ENCODE measurements at regions not wholly inside any gene's neighbourhood (a gene's known extent, or its start where the extent isn't known, plus 50 kb on each side); places are given as distances from the start of the nearest gene placed in this dataset.

DNA sequence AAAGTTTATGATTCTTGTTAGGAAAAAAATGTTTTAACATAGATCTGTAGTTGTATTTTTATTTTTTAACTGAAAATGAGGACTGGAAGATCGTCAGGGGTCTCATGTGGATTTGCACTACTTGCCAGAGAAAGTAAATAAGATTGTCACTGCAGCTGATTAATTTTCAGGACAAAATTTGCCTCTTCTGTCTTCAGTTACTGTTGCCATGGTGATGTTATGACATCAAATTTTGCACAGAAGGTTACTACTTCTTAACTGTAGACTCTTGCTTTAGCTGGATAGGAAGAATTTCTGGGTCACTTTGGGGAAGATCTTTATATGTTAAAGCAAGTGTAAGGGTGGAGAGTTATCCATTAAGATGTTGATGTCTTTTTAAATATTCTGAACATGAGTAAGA, 82.2 kb upstream of the WDR72 start:
- Histone ChIP-seq H3K4me3 (no peak overlapping the region), H3K27me3 (replicated peaks in 1 of 2; ENCODE audit: control insufficient read depth in 2 of 2, insufficient read depth in 2 of 2, low read length in 1 of 2) (no peaks in the 10 kb centered on the region), H3K4me1 (ENCODE audit: control insufficient read depth, insufficient read depth, low read length) (no peaks in the 10 kb centered on the region), H3K9me3 (replicated peaks; ENCODE audit: control insufficient read depth, insufficient read depth, low read length) (no peaks in the 10 kb centered on the region), H3K27ac (ENCODE audit: control insufficient read depth, insufficient read depth) (no peak overlapping the region), H3K36me3 (ENCODE audit: control insufficient read depth in 2 of 2, insufficient read depth in 2 of 2, low read length in 1 of 2) (no peaks in the 10 kb centered on the region), H2AFZ (ENCODE audit: control insufficient read depth, low read depth, low read length) (no peak overlapping the region), H4K20me1 (ENCODE audit: control insufficient read depth, insufficient read depth) (no peaks in the 10 kb centered on the region), H3K4me2 (ENCODE audit: control insufficient read depth, insufficient read depth) (no peak overlapping the region), H3K79me2 (ENCODE audit: control insufficient read depth, insufficient read depth, low read length) (no peaks in the 10 kb centered on the region), H3K9ac (ENCODE audit: control insufficient read depth, insufficient read depth, low read length) (no peak overlapping the region)
- TF ChIP-seq SUZ12 (IDR thresholded peaks at IDR 0.05; ENCODE audit: unreplicated experiment) (no peak), CBX5 (IDR thresholded peaks at IDR 0.05; ENCODE audit: low read depth) (no peak), EP300 (IDR thresholded peaks at IDR 0.05; ENCODE audit: borderline replicate concordance in 1 of 2, control insufficient read depth in 1 of 2, low read depth in 2 of 2, low read length in 2 of 2) (no peak), ZSCAN29 (IDR thresholded peaks at IDR 0.05) (no peak), ZNF384 (IDR thresholded peaks at IDR 0.05; ENCODE audit: borderline replicate concordance, low read depth, low read length) (no peak), SMARCA5 (IDR thresholded peaks at IDR 0.05) (no peak), ZNF217 (IDR thresholded peaks at IDR 0.05) (no peak)
- DNase-seq (ENCODE audit: low read depth, low spot score): no peak
- in situ Hi-C loops (cut with MboI): no loop called here
- no peak for FAIRE-seq
- no peak for ATAC-seq
- CTCF ChIA-PET: no interaction called here
- SMC1A ChIA-PET (ENCODE audit: uncharacterized antibody, unreplicated experiment): no interaction called here
- BruUV-seq (replicated peaks): no TSS peak
- RAD21 ChIA-PET (ENCODE audit: unreplicated experiment): no interaction called here
- POLR2A ChIA-PET: no interaction called here
- intact Hi-C loops (cut with micrococcal nuclease; ENCODE audit: unreplicated experiment): no loop called here
- WGBS (ENCODE audit: insufficient coverage, insufficient replicate concordance, low lambda C conversion rate, missing lambda C conversion rate): 0% methylated on average over 1 of the region's 1 CpG

DNA sequence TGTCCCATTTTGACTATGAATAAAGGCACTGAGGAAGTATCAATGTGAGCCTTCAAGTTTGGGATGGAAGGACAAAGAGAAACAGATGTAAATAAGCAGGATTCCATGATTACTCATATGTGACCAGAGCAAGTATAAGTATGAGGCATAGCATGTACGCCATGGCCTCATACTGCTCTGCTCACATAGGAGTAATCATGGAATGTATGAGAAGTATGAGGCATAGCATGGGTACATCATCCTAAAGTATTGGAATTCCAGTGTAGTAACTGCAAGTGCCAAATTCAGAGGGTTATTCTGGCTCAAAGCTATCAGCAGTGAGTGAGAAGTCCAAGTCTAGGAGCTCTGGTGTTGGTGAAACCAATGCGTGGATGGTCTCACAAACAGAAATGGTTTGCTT, 81.2 kb upstream of the WDR72 start:
- intact Hi-C loops (cut with micrococcal nuclease; ENCODE audit: unreplicated experiment) (no loop called here), in situ Hi-C loops (cut with MboI) (no loop called here)
- ATAC-seq (no peak), FAIRE-seq (no peak), DNase-seq (ENCODE audit: low read depth, low spot score) (no peak)
- no peaks in the 10 kb centered on the region for H3K36me3 ChIP-seq (ENCODE audit: control insufficient read depth in 2 of 2, insufficient read depth in 2 of 2, low read length in 1 of 2)
- WGBS (ENCODE audit: insufficient coverage, insufficient replicate concordance, low lambda C conversion rate, missing lambda C conversion rate): 2% methylated on average over 2 of the region's 2 CpGs
- H3K27ac ChIP-seq (ENCODE audit: control insufficient read depth, insufficient read depth): no peak overlapping the region
- BruUV-seq (replicated peaks): no TSS peak
- no peaks in the 10 kb centered on the region for H3K9me3 ChIP-seq (replicated peaks; ENCODE audit: control insufficient read depth, insufficient read depth, low read length)
- no peak overlapping the region for H3K4me2 ChIP-seq (ENCODE audit: control insufficient read depth, insufficient read depth)
- H3K27me3 ChIP-seq (replicated peaks in 1 of 2; ENCODE audit: control insufficient read depth in 2 of 2, insufficient read depth in 2 of 2, low read length in 1 of 2): no peaks in the 10 kb centered on the region
- ChIA-PET CTCF (no interaction called here), POLR2A (no interaction called here), SMC1A (ENCODE audit: uncharacterized antibody, unreplicated experiment) (no interaction called here), RAD21 (ENCODE audit: unreplicated experiment) (no interaction called here)
- no peaks in the 10 kb centered on the region for H3K4me1 ChIP-seq (ENCODE audit: control insufficient read depth, insufficient read depth, low read length)
- H3K4me3 ChIP-seq: no peak overlapping the region
- no peaks in the 10 kb centered on the region for H3K79me2 ChIP-seq (ENCODE audit: control insufficient read depth, insufficient read depth, low read length)
- H2AFZ ChIP-seq (ENCODE audit: control insufficient read depth, low read depth, low read length): no peak overlapping the region
- no peaks in the 10 kb centered on the region for H4K20me1 ChIP-seq (ENCODE audit: control insufficient read depth, insufficient read depth)
- H3K9ac ChIP-seq (ENCODE audit: control insufficient read depth, insufficient read depth, low read length): no peak overlapping the region
- no peak for TF ChIP-seq SUZ12 (IDR thresholded peaks at IDR 0.05; ENCODE audit: unreplicated experiment)
- TF ChIP-seq, protein P1, sequence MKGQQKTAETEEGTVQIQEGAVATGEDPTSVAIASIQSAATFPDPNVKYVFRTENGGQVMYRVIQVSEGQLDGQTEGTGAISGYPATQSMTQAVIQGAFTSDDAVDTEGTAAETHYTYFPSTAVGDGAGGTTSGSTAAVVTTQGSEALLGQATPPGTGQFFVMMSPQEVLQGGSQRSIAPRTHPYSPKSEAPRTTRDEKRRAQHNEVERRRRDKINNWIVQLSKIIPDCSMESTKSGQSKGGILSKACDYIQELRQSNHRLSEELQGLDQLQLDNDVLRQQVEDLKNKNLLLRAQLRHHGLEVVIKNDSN (IDR thresholded peaks at IDR 0.05; ENCODE audit: borderline replicate concordance, extremely low read length, insufficient read depth, low read depth, low read length): no peak
- TF ChIP-seq NBN (IDR thresholded peaks at IDR 0.05): no peak
- TF ChIP-seq BACH1 (IDR thresholded peaks at IDR 0.05; ENCODE audit: borderline replicate concordance): no peak
- TF ChIP-seq BHLHE40 (IDR thresholded peaks at IDR 0.05; ENCODE audit: borderline replicate concordance in 1 of 2, low read depth in 2 of 2, low read length in 1 of 2): no peak
- TF ChIP-seq, protein P2, sequence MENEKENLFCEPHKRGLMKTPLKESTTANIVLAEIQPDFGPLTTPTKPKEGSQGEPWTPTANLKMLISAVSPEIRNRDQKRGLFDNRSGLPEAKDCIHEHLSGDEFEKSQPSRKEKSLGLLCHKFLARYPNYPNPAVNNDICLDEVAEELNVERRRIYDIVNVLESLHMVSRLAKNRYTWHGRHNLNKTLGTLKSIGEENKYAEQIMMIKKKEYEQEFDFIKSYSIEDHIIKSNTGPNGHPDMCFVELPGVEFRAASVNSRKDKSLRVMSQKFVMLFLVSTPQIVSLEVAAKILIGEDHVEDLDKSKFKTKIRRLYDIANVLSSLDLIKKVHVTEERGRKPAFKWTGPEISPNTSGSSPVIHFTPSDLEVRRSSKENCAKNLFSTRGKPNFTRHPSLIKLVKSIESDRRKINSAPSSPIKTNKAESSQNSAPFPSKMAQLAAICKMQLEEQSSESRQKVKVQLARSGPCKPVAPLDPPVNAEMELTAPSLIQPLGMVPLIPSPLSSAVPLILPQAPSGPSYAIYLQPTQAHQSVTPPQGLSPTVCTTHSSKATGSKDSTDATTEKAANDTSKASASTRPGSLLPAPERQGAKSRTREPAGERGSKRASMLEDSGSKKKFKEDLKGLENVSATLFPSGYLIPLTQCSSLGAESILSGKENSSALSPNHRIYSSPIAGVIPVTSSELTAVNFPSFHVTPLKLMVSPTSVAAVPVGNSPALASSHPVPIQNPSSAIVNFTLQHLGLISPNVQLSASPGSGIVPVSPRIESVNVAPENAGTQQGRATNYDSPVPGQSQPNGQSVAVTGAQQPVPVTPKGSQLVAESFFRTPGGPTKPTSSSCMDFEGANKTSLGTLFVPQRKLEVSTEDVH (IDR thresholded peaks at IDR 0.05; ENCODE audit: low read depth, partially characterized antibody): no peak

Measured in GM12878 (cell line).